ENCODE measurements at regions not wholly inside any gene's neighbourhood (a gene's known extent, or its start where the extent isn't known, plus 50 kb on each side); places are given as distances from the start of the nearest gene placed in this dataset.

- no peak for DNase-seq (ENCODE audit: low read depth)
- TF ChIP-seq, protein P1, sequence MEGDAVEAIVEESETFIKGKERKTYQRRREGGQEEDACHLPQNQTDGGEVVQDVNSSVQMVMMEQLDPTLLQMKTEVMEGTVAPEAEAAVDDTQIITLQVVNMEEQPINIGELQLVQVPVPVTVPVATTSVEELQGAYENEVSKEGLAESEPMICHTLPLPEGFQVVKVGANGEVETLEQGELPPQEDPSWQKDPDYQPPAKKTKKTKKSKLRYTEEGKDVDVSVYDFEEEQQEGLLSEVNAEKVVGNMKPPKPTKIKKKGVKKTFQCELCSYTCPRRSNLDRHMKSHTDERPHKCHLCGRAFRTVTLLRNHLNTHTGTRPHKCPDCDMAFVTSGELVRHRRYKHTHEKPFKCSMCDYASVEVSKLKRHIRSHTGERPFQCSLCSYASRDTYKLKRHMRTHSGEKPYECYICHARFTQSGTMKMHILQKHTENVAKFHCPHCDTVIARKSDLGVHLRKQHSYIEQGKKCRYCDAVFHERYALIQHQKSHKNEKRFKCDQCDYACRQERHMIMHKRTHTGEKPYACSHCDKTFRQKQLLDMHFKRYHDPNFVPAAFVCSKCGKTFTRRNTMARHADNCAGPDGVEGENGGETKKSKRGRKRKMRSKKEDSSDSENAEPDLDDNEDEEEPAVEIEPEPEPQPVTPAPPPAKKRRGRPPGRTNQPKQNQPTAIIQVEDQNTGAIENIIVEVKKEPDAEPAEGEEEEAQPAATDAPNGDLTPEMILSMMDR (IDR thresholded peaks at IDR 0.05; ENCODE audit: insufficient read depth, low read depth, low read length, missing control alignments), result no peak
- H3K4me3 ChIP-seq (ENCODE audit: low read length), result no peak overlapping the region
These were observed 1698.6 kb upstream of the IGFBP7 start for GRCh38 chr4:58808817-58809216.

DNA sequence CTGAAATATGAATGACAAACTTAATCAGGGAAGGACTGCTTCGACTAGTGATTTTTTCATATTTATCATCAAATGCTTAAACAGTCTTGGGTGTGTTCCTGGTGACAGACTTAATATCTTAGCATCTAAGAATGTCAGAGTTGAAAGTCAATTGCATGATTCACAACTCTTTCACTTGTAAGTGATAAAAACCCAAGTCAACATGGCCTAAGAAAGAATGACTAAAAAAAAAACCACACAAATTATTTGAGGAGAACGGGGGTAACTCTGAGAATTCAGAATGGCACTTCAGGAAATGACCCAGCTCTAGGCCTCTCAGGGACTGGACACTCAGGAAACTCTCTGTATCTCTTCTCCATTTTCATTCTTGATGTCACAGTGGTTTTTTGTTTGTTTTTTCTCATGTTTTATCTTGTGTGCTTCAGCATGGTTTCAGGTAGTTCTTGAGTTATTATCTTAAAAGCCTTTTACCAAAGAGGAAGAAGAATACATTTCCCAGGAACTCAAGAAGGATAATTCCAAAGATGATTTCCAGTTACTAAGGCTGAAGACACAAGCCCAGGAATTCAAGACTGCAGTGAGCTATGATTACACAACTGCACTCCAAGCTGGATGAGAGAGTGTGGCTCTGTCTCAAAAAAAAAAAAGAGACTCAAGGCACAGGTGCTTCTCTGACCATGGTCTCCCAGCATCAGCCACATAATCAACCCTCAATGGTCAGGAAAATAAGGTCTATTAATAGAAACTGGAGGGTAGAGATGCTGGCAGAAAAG is 1697.8 kb upstream of the IGFBP7 start:
- H3K4me3 ChIP-seq (ENCODE audit: low read length), result no peak overlapping the region
- TF ChIP-seq, protein P1 (IDR thresholded peaks at IDR 0.05; ENCODE audit: insufficient read depth, low read depth, low read length, missing control alignments), result no peak
- no peak for DNase-seq (ENCODE audit: low read depth)

GRCh38 chr4:58776627-58777026 is 1666.4 kb upstream of the IGFBP7 start:
- DNase-seq (ENCODE audit: low read depth), result peak; percentile 1
- TF ChIP-seq, protein P1 (IDR thresholded peaks at IDR 0.05; ENCODE audit: insufficient read depth, low read depth, low read length, missing control alignments), result no peak
- no peak overlapping the region for H3K4me3 ChIP-seq (ENCODE audit: low read length)

GRCh38 chr4:58767598-58767997 is 1657.4 kb upstream of the IGFBP7 start:
- no peak overlapping the region for H3K4me3 ChIP-seq (ENCODE audit: low read length)
- TF ChIP-seq, protein P1 (IDR thresholded peaks at IDR 0.05; ENCODE audit: insufficient read depth, low read depth, low read length, missing control alignments), result no peak
- no peak for DNase-seq (ENCODE audit: low read depth)

DNA sequence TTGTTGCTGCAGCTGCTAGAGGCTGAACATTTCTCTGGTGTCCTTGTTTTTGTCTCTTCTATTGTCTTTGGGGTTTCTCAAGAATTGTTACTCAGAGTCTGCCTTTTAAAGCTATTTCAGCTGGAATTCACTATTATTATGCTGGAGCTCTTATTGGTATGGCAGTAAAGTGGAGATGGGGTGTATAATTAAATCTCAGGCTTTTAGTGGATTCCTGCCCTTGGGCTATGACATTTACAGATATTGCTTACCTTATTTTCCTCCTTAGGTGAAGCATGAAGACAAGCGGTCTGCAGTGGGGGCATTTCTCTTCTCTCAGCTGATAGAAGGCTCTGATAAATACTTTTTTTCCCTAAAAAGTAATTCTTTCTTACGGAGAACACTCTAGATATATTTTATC is 1656.6 kb upstream of the IGFBP7 start:
- TF ChIP-seq, protein P1 (IDR thresholded peaks at IDR 0.05; ENCODE audit: insufficient read depth, low read depth, low read length, missing control alignments), result no peak
- no peak for DNase-seq (ENCODE audit: low read depth)
- no peak overlapping the region for H3K4me3 ChIP-seq (ENCODE audit: low read length)

DNA sequence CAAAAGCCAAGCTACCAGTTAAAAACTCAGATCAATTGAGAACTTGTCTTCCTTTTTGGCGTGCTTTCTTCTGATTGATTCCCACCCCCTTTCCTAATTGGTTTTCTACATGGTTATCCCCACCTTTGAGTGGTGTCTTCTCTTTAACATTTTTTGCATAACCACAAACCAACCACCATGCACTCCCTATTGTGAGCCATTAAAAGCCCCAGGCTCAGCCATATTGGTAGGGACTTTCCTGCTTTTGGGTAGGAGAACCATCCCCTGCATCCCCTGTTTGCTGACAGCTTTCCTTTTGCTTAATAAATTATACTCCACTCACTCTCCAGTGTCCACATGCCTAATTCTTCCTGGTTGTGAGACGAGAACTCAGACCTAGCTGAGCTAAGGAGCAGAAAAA is 1651.4 kb upstream of the IGFBP7 start:
- DNase-seq (ENCODE audit: low read depth), result no peak
- no peak overlapping the region for H3K4me3 ChIP-seq (ENCODE audit: low read length)
- TF ChIP-seq, protein P1 (IDR thresholded peaks at IDR 0.05; ENCODE audit: insufficient read depth, low read depth, low read length, missing control alignments), result no peak

DNA sequence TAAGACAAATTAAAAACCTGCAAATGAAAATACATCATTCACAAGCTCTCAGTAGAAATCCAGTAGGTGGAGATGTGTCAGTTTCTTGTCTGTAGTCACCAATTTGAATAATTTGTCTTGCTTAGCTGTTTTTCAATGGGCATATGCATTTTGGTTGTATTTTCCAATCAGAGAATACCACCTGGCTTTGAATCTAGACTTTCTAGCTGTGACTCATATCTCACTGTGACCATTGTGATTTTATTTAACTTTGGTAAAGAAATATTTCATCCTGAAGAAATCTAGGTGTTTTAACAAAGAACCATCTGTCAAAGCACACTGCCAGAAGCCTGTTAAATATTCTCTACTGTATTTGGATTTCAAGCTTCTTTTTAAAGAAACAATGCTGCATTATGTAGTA is 1650.6 kb upstream of the IGFBP7 start:
- DNase-seq (ENCODE audit: low read depth), result no peak

More for the DNA sequence above, 1650.6 kb upstream of the IGFBP7 start:
- no peak overlapping the region for H3K4me3 ChIP-seq (ENCODE audit: low read length)
- TF ChIP-seq, protein P1 (IDR thresholded peaks at IDR 0.05; ENCODE audit: insufficient read depth, low read depth, low read length, missing control alignments), result no peak
